Mesenteric fat pad (tissue), 1 donor: ENCODE measurements at regions not wholly inside any gene's neighbourhood (a gene's known extent, or its start where the extent isn't known, plus 50 kb on each side); places are given as distances from the start of the nearest gene placed in this dataset.
A peak's percentile ranks its signal among the peaks of the same experiment; 100 is the strongest.

ENCODE experiments used
- DNase-seq: peaks from one replicate; pipeline ENCODE4 v3.0.0-alpha.2; 2020; ENCODE audit warnings: low spot score
- donor health status: DM: yes; HTN: yes; CAD: no.

GRCh38 chr22:49176956-49177355 is 650.7 kb downstream of the BRD1 start:
- no peak for DNase-seq

- no peak for DNase-seq
These were observed 657.6 kb downstream of the BRD1 start for GRCh38 chr22:49170053-49170452.

DNA sequence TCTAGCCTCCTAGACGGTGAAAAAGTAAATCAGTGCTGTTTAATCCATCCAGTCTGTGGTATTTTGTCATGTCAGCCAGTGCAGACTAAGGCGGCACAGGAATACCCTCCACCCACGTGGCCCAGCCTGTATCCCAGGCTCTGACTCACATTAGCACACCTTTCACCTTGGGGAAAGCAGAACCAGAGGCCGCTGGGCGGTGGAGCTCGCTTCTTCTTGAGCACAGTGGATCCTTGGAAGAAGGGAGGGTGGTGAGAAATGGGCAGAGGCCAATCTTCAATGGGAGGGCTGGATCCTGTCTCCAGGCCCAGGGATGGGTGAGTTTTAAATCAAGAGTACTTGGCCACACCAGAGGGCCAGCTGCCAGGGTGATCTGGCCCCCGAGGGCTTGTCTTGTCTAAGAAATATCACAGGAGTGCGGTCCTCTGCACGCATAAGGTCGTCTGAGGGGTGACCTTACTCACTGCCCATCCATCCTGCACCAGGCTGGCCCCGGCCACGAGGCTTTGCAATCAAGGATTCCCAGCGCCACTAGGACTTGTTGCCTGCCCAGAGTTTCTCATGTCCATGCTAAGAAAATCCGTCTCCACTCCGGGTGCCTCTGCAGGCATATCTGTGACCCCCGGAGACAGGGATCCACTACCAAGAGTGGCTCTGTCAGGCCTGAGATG is 658.5 kb downstream of the BRD1 start:
- no peak for DNase-seq

DNA sequence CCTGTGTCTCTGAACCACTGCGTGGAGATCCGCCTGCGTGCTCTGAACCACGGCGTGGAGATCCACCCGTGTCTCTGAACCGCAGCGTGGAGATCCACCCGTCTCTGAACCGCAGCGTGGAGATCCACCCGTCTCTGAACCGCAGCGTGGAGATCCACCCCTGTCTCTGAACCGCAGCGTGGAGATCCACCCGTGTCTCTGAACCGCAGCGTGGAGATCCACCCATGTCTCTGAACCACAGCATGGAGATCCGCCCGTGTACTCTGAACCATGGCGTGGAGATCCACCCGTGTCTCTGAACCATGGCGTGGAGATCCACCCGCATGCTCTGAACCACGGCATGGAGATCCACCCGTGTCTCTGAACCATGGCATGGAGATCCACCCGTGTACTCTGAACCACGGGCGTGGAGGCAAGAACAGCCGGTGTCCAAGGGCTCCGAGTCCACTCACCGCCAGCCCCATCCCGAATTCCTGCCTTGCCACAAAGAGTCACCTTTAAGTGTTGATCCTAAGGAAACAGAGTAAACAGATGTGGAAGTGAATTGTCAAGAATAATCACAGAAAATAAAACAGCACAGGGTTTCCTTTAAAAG is 659.4 kb downstream of the BRD1 start:
- DNase-seq = no peak

- no peak for DNase-seq
These were observed 660.9 kb downstream of the BRD1 start for GRCh38 chr22:49166746-49167145.

- DNase-seq = no peak
These were observed 661.5 kb downstream of the BRD1 start for GRCh38 chr22:49166211-49166610.

- no peak for DNase-seq
These were observed 662.8 kb downstream of the BRD1 start for GRCh38 chr22:49164773-49165320.

GRCh38 chr22:49163960-49164690 is 663.5 kb downstream of the BRD1 start:
- no peak for DNase-seq

- no peak for DNase-seq
These were observed 664.3 kb downstream of the BRD1 start for GRCh38 chr22:49163258-49163959.

DNA sequence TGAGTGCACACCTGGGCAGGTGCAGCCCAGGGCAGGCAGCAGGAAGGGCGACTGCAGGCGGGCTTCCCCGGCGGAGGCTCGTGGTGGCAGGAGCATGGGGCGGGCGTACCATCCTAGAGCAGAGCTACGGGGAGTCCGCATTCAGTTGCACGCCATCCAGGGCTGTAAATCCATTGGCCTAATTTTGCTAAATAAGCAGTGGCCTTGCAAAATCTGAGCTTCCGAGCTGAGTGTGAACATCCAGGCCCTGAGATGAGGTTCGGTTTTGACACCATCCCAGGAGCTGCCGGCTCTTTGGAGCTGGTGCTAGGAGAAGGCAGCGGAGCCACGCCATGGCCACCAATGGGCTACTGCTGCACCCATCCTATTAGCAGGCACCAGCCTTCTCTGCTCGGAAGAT is 664.8 kb downstream of the BRD1 start:
- no peak for DNase-seq

DNA sequence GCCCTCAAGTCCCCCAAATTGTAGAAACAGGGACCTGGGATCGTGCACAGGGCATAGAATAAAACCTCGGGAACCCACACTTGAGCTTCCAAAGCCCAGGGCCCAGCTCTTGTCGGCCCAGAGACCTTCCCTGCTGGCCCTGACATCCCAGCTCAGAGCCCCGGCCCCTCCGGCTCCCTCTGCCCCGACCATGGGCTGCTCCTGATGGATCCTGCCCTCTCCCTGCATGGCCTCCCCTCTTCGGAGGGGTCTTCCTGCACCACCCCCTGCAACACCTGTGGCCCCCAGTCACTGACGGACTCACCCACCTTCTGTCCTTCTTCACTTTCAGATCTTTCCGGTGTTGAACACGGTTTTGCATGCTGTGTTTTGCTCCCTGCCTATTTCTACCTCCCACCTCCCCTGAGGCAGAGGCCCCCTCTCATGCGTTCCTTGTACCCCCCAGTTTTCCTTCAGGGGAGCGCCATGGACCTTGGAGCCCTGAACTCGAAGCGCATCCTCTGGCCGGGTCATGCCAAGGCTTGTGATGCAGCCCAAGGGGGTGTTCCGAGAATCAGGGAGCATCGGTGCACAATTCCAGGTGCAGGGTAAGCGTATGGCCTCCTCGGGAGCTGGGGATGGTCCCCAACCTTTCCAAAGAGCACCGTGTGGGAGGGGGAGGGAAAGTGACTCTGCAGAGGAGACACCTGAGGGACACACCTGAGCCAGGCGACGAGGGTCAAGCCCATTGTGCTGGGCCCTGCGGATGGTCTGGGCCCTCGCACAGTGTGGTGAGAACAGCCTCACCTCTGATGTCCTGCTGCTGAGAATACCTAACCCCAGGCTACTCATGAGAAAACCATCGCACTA is 666.4 kb downstream of the BRD1 start:
- no peak for DNase-seq

GRCh38 chr22:49160261-49161001 is 667.2 kb downstream of the BRD1 start:
- no peak for DNase-seq

DNA sequence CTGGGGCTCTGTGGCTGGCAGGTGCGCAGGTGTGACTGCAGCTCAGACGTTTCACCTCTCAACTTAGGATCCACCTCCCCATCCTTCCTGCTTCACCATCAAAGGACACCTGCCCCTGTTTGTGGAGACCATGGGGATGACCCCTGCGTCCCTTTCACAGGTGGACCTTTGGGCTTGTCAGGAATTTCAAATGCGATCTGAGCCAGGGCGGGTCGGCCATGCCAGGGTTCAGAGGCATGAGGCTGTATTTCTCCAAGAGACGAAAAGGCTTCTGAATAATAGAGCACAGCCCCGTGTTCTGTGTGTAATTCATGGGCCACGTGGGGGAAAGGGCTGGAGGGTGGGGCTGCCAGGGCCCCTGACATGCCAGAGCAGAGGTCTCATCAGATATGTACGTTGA is 668.0 kb downstream of the BRD1 start:
- DNase-seq = no peak

GRCh38 chr22:49158741-49159564 is 668.7 kb downstream of the BRD1 start:
- no peak for DNase-seq

- DNase-seq = no peak
These were observed 669.9 kb downstream of the BRD1 start for GRCh38 chr22:49157529-49158339.

- peak; percentile 65 for DNase-seq
These were observed 670.9 kb downstream of the BRD1 start for GRCh38 chr22:49156662-49157285.

GRCh38 chr22:49155770-49156580 is 671.7 kb downstream of the BRD1 start:
- peak; percentile 37 for DNase-seq
